Right lung (tissue), 2 donors: ENCODE measurements at regions not wholly inside any gene's neighbourhood (a gene's known extent, or its start where the extent isn't known, plus 50 kb on each side); places are given as distances from the start of the nearest gene placed in this dataset.

Experiments
- DNase-seq, 2 donors: peaks; one replicate each; pipeline ENCODE4 v3.0.0-alpha.2; 2013

DNA sequence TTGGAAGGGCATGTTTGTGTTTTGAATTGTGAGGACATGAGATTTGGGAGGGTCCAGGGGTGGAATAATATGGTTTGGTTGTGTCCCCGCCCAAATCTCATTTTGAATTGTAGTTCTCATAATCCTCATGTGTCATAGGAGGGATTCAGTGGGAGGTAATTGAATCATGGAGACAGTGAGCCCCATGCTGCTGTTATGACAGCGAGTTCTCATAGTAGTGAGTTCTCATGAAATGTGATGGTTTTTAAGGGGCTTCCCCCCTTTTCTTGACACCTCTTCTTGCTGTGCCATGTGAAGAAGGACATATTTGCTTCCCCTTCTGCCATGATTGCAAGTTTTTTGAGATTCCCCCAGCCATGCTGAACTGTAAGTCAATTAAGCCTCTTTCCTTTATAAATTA, 260.0 kb downstream of the DUSP6 start:
- DNase-seq: no peak

DNA sequence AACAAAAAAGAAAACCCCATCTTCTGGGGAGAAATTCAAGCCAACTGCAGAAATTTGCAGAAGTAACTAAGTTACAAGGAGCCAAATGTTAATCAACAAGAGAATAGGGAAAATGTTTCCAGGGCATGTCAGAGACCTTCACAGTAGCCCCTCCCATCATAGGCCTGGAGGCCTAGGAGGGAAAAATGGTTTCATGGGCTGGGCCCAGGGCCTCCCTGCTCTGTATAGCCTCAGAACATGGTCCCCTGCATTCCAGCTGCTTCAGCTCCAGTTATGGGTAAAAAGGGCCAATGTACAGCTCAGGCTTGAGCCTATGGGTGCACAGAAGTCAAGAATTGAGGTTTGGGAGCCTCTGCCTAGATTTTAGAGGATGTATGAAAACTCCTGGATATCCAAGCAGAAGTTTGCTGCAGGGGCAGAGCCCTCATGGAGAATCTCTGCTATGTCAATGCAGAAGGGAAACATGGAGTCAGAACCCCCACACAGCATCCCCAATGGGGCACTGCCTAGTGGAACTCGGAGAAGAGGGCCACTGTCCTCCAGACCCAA, 260.9 kb downstream of the DUSP6 start:
- DNase-seq: no peak

DNA sequence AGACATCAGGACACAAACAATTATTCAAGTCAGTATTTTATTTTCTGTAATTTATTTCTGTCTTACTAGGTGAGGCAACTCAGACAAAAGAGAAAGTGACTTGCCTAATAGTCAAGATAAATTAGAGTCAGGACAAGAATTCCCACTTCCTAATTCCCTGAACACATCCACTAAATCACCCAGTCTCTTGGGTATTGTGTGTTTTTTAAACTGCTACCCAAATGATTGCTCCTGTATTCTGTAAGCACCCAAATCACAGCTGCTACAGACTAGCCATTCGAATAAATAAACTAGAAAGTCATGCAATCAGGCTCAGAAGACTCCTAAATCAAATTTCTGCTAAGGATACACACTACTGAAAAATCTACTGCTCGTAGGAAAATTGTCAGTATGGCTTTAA, 263.0 kb downstream of the DUSP6 start:
- no peak for DNase-seq

DNA sequence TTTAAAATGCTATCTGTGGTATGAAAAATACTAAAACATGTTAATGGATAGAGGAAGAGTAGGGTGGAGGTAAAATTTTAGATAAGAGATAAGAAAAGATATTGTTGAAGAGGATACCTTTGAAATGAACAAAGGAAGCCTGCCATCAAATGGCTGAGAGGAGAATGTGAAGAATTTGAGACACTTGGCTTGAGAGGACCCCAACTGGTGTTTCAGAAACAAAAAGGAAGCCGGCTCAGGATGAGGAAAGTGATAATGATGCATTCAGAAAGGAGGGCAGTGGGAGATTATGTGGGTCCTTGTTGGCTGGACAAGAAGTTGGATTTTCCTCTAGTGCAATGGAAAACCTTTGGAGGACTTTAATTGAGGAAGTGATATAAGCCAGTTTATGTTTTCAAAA, 264.4 kb downstream of the DUSP6 start:
- no peak for DNase-seq

DNA sequence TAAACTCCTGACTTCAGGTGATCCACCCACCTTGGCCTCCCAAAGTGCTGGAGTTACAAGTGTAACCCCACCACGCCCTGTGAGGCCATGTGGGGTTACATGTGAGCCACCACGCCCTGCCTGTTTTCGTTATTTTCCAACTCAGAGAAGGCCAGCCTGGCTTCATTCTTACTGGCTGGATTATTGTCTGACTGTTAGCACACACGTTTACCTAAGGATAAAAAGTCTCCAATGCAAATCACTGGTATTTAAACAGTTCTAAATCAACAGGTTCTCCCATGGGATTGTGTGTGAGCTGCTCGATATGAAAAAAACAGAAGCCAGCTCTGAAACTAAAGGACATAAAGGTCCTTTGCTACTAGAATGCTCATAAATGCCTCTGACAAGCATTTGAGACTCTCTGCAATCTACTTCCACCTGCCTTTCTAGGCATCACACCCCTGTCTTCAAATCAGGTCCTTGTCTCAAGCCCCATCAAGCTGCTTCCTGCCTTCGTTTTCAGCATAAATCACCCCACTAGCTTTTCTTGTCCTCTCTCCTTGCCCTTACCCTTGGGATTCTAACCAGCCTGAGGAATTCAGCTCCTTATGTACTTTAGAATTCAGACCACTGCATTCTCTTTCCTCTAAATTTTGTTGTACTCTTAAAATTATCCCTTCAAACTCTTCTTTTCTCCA, 265.0 kb downstream of the DUSP6 start:
- DNase-seq: no peak

DNA sequence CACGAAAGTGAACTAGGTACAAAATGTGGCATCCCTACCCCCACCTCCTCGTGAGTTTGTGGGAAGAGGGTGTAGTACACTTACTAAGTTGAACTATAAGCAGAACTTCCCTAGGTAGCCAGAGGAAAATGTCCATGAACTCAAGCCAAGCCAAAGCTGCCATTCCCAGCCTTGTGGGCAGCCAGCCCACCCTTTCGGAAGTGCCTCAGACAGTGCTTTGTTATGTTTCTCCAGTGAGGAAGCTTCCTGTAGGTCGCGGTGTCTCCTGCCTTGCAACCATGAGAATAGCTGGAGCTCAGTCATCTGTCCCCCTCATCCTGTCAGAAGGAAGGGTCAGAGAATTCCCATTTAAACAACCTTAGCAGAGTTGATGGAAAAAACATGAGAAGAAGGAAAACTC, 266.9 kb downstream of the DUSP6 start:
- DNase-seq: no peak

DNA sequence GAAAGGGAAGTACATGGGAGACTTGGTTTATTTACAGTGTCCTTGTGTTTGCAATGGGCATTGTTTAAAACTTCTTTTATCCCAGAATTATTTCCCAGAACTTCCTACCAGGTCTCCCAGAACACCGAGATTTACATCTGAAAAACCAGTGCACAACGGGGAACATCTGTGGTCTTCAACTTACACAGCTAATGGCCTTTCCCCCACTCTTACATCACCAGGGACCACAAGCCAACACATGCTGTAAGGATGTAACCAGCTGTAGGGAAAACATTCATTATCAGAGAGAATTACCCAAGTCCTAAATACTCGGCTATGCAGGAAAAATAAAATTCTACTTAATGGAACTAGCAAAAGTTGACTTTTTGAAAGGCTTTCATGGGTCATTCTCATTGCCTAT, 267.6 kb downstream of the DUSP6 start:
- DNase-seq: peak; percentile 35 to 42

DNA sequence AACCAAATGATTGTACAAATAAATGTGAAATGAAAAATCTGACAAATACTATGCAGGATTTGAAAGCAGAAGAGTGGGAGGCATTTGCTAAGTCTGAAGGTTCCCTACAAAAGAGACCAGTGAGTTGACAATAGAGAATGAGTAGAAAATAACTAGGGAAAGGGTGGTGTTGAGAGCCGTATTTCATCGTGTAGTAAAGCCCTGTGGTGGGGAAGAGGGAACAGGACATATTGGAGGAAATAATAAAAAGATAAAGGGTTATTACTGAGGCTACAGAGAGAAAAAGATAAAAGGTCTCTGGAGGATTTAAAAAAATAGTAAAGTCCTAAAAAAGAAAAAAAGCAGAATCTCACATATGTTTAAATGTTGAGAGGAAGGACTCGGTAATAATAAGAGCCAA, 268.8 kb downstream of the DUSP6 start:
- DNase-seq: no peak

DNA sequence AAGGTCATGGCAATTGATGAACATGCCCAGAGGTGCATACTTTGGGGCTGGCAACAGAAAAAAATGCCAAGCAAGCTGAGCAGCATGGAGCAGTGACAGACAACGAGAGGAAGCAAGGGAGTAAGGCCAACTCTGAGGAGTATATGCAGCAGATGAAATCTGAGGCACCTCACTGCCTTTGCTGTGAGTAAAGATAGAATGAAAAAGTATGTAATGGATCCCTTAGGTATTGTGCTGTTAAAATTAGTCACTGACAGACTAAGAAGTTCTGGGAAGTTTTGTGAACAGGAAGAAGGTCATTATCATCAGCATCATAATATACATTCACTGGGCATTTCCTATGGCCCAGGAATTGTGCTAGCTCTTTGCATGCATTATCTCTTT, 269.9 kb downstream of the DUSP6 start:
- DNase-seq: no peak

DNA sequence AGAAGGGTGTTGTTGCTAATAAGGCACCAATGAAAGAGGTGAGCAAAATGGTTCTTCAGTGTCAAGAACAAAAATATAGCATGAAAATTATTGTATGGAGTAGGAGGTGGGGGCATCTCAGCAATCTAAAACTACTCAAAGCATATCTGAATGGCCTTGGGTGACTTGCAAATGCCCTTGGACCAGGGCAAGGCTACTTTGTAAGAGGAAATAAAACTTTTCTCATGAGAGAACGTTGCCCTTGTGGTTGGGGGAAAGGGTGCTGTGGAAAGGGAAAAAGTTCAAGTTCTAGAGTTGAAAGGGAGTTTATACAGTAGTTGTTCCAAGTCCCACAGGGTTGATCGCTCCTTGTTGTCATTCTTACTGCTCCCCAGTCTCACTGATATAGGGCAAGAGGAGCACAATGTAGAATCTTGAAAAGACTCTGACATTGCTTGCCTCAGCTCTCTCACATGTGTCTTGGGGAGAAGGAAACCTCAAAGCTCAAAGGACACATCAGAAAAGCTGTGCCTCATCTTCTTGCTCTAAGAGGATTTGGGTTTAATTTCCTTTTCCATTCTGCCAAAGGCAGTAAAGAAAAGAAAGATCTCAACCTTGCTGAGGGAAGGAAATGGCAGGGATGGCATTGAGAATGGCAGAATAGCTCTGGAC, 270.5 kb downstream of the DUSP6 start:
- no peak for DNase-seq

DNA sequence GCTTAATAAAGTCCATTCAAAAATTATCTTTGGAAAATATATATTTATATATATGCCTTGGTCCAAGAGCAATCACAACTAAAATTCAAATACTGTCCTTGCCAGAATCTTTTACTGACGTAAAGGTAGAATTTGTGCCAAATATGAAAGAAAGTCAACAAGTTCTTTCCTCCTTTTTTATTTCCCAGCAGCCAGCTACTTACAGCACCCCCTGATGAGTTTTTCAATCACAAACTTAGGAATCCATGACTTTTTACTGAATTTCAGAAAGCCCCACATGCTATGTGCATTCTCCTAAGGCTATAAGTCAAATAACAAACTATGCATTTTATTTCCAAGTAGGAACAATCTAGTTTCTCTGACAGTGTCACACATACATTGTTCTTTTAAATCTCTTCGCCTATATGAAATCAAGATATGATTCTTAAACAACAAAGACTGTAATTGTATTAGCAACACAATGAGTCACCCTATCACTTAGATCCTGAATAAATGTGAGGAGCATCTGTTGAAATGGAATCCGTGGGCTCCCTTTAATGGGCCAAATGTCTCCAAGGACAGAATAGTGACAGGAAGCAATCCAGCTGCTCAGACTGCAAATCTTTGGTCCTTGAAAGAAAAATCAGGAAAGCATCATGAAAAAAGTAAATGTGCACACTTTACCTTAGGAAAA, 271.4 kb downstream of the DUSP6 start:
- no peak for DNase-seq

DNA sequence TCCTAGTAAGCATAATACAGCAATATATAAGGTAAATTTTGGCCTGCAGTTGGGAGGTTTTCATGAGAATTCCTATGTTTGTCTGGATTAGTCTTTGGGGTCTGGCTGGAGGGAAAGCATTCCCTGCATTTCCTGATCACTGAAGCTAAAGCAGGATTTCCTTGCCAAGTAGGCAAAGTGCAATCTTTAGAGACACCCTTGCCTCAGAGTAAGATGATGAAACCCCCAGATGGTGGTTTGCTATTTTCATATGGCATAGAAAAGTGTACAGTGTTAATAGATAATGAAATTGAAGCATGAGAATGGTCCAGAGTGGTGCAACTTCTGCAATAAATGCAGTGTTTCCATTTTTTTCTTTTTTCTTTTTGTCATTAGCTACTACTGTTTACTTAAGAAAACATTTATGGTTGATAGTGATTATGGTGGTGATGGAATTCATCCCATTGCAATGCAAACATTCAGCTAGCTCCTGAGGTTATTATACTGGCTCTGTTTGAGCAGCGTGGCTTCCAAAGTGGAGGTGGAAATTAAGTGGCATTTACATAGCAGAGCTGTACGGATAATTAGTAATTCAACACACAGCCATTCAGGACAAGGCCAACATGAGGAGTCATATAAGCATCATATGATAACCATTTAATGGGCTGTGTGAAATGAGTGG, 276.3 kb downstream of the DUSP6 start:
- peak in 1 of 2 donors; percentile 33 for DNase-seq

DNA sequence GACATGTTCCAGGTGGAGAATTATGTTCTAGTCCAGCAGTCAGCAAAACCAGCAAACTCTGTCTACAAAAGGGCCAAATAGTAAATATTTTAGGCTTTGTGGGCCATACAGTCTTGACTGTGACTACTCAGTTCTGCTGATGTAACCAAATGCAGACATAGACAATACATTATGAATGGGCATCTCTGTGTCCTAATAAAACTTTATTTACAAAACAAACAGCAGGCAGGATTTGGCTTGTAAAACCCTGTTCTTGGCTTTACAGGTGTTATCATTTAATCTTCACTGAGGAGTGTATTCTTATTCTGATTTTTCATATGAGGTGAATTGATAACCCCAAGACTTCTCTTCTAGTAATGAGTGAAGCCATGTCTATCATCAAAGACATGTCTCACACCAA, 278.6 kb downstream of the DUSP6 start:
- no peak for DNase-seq

DNA sequence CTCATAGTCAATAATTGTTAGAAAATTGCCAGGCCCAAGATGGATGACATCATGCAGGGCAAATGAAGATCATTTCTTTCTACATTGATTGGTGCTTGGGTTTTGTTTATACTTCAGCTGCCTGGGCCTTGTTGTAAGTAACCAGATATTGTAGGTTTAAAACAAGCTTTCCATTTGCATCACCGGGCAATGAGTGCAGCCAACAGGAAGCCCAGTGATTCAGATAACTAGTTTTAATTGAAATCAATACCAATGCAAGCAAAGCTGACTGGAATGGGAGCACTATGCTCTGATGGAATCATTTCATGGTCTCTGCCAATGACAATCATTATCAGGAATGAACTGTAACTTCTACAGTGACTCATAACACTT, 279.3 kb downstream of the DUSP6 start:
- no peak for DNase-seq

DNA sequence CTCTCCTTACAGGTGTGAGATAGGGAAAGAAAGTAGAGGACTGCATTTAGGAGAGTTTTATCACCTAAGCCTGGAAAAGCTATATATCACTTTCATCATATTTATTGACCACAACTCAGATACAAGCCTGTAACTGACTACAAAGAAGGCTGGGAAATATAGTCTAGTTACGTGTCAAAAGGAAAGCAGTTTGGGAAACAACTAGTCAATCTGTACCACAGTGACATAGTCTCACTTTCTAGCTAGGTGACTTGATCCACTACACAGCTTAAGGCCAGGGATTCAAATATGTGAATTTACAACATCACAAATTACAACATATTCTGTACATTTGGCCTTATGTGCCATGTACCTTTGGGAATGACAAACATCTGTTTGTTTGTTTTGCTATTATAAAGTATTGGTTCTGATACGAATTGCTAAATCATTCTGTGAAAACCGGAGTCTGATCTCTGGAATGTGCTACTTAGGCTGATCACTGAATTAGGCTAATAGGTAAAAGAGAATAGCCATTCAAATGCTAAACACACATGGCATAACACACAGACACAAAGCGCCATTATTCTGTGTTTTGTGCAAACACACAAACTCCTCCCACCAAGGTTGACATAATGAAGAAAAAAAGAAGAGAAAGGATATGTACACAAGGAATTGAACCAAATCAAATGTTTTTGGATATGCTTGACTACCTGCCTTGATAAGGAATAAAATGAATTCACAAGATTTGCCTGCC, 279.8 kb downstream of the DUSP6 start:
- no peak for DNase-seq

DNA sequence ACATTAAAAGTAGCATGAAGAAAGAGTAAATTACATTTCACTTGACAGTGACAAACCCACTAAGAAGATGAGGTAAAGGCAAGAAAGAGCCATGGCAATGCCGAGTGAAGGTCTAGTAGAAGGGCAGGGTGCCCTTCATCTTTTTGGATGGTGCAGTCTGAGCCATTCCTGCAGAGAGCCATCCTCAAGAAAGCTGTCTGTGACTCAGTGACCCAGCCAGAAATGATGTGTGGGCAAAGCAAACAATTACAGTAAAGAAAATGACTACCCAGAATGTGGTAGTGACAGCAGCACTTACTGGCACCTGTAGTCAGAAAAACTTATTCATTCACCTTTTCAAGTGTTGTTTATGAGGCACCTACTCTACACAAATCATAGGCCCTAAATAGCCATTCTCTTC, 281.7 kb downstream of the DUSP6 start:
- DNase-seq: no peak

DNA sequence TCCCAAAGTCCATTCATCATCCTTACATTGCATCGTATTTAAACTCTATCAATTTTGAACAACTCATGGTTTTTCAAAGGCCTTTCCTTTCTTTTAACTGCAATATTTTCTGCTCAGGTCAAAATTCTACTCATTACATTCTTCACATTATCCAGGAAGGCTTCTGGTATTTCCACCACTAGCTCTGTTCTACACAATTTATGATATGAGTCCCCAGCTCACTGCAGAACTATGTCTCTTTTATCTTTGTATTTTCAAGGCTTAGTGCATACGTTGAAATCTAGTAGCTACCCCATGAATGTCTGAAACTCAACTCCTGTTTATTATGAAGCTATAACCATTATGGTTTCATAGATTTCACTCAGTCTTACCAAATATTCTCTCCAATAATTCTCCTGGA, 282.9 kb downstream of the DUSP6 start:
- no peak for DNase-seq

DNA sequence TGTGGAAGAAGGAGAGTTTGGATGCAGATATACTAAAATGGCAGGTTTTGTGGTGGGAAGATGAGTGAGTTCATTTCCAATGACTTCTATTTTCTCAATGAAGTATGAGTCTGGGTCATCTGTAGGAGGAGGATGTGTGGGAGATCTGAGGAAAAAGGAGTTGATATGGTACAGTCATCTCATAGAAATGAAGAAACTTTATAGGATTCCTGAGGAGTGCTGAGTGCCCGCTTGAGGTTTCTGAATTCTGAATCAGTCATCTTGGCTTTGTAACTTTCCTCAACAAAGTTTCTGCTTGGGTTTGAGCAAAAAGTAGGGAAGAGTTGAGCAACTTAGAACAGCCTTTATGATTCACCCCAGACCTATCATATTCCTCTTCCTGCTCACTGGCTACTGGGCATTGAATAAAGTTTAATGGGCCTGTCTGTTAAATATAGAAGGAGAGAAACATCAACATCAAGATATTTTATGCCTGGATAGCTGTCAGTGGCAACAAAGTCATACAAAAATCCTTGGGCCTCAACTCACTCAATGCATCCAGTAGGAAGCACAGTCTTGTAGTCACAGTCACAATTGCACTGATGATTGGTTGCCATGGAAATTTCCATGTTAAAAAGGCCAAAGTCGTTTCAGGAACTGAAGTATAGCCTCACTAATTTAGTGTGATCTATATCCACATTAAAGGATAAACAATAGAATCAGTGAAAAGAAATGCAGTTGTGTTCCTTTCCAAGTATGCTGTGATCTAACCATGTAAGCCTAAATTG, 284.7 kb downstream of the DUSP6 start:
- DNase-seq: no peak

DNA sequence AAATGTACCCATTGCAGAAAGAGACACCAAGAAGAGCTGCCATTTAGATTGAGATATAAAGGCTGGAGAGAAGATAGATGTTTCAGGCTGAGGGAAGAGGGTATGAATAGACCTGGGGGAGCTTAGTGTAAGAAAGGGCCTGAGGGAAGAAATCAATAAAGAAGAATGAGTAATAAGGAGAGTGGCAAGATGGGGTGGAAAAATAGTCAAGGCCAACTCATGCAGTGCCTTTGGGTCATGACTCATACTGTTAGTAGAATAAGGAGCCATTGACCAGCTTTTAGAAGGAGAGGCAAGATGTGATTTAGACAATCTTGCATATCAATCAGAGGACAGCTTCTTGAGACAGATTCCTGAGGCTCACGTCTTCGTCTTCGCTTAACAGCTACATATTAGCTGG, 287.5 kb downstream of the DUSP6 start:
- no peak for DNase-seq

DNA sequence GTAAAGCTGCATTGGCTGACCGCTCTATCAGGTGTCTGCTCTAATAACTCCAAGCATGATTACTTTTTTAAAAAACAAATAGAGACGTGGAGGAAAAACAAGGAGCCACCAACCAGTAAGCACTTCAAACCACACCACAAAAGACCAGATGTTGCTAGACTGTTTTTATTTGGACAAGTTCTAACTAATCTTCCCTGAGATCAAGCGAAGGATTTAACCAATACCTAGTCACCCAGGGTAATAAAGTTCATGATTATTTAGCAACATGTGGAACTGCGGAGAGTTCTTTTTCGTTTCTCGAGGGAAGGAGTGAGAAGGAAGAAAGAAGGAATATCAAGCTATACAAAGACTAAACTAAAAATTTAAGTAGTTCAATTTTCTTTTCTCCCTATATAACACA, 288.1 kb downstream of the DUSP6 start:
- DNase-seq: no peak

DNA sequence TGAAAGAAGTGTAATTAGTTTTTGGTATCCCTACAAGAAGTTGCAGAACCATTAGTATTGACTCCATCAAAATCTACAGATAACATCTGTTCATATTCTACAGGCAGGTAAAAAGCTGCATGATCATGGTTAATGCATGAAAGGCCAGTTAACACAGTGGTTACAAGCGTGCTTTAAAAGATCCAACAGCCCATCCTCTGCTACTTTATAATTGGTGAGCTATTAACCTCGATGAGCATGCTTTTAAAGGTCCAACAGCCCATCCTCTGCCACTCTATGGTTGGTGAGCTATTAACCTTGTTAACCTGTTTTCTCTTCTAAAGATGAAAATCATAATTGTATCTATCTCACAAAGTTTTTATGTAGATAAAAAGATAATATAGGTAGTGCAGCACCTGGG, 289.3 kb downstream of the DUSP6 start:
- no peak for DNase-seq
